Sigmoid colon (tissue), 6 donors: ENCODE measurements at regions not wholly inside any gene's neighbourhood (a gene's known extent, or its start where the extent isn't known, plus 50 kb on each side); places are given as distances from the start of the nearest gene placed in this dataset.

Experiments used
- DNase-seq: peaks from one replicate; pipeline ENCODE4 v3.0.0-alpha.2; 2019
- H3K27ac ChIP-seq, 4 donors: fragments of 200-600 bp; sonication (generic); one replicate each; pipeline ENCODE4 v1.5.1; 2016 to 2019; ENCODE audit warnings: mild to moderate bottlenecking in 1 of 4
- H3K27me3 ChIP-seq, 3 donors: fragments of 200-600 bp; sonication (generic); one replicate each; pipeline ENCODE4 v1.5.1; 2019; ENCODE audit warnings: mild to moderate bottlenecking in 1 of 3
- H3K36me3 ChIP-seq, 4 donors: fragments of 200-600 bp; sonication (generic); one replicate each; pipeline ENCODE4 v1.5.1; 2016 to 2019
- H3K4me1 ChIP-seq, 4 donors: fragments of 200-600 bp; sonication (generic); one replicate each; pipeline ENCODE4 v1.5.1; 2017 to 2019
- H3K4me3 ChIP-seq, 4 donors: fragments of 200-600 bp; sonication (generic); one replicate each; pipeline ENCODE4 v1.5.1; 2017 to 2019; ENCODE audit warnings: mild to moderate bottlenecking in 2 of 4, moderate library complexity in 1 of 4
- H3K9me3 ChIP-seq, 4 donors: fragments of 200-600 bp in 3 of 4; sonication (generic) in 3 of 4; one replicate each; pipeline versions ENCODE4 v1.5.1 to v1.6.1; 2013 to 2019
- EP300 ChIP-seq, 4 donors: sonication (generic); formaldehyde crosslinking; IDR thresholded peaks; one replicate each; pipeline ENCODE4 v1.6.1; 2017; ENCODE audit warnings: antibody characterized with exemption in 4 of 4
- POLR2A ChIP-seq, 2 donors: fragments of 450-650 bp; IDR thresholded peaks; one replicate each; pipeline ENCODE4 v1.6.1; 2016; ENCODE audit warnings: antibody characterized with exemption in 2 of 2, mild to moderate bottlenecking in 2 of 2, moderate library complexity in 2 of 2
- POLR2AphosphoS5 ChIP-seq, 4 donors: sonication (generic); formaldehyde crosslinking; IDR thresholded peaks; one replicate each; pipeline ENCODE4 v1.6.1; 2017; ENCODE audit warnings: antibody characterized with exemption in 4 of 4
- WGBS, 2 donors: extraction: QIAGEN DNeasy Blood & Tissue Kit; methylation state at CpG; one replicate each; pipeline ENCODE4 v1.1.7; 2013; 5-methylcytosine and 5-hydroxymethylcytosine counted together
- intact Hi-C: fragments of 100-400 bp; cut with DNase I; formaldehyde crosslinking; loops from one replicate; pipeline ENCODE4 v1.15.1; 2023
- TF ChIP-seq, protein P1 (sequence below), 4 experiments: fragments of 450-650 bp in 3 of 4; fragments of 200-600 bp in 1 of 4; IDR thresholded peaks; one replicate each; pipeline ENCODE4 v1.5.1; 2016 to 2019; ENCODE audit warnings: antibody characterized with exemption in 4 of 4, mild to moderate bottlenecking in 3 of 4, moderate library complexity in 2 of 4
- donor health status: healthy with polysubstance abuse.
- donor health status: healthy.

GRCh38 chr5:58043032-58043945 lies 416.6 kb downstream of the PLK2 start:
- TF ChIP-seq EP300 (IDR thresholded peaks at IDR 0.05) (no peak), POLR2A (IDR thresholded peaks at IDR 0.05) (no peak), POLR2AphosphoS5 (IDR thresholded peaks at IDR 0.05) (no peak)
- TF ChIP-seq, protein P1, sequence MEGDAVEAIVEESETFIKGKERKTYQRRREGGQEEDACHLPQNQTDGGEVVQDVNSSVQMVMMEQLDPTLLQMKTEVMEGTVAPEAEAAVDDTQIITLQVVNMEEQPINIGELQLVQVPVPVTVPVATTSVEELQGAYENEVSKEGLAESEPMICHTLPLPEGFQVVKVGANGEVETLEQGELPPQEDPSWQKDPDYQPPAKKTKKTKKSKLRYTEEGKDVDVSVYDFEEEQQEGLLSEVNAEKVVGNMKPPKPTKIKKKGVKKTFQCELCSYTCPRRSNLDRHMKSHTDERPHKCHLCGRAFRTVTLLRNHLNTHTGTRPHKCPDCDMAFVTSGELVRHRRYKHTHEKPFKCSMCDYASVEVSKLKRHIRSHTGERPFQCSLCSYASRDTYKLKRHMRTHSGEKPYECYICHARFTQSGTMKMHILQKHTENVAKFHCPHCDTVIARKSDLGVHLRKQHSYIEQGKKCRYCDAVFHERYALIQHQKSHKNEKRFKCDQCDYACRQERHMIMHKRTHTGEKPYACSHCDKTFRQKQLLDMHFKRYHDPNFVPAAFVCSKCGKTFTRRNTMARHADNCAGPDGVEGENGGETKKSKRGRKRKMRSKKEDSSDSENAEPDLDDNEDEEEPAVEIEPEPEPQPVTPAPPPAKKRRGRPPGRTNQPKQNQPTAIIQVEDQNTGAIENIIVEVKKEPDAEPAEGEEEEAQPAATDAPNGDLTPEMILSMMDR (IDR thresholded peaks at IDR 0.05) = no peak
- no peaks in the 10 kb centered on the region for H3K4me1 ChIP-seq
- 11 to 56% methylated on average over 2 of the region's 2 CpGs for WGBS, 2 donors
- intact Hi-C loops = no loop called here
- no peaks in the 10 kb centered on the region for H3K27me3 ChIP-seq
- no peak overlapping the region for H3K4me3 ChIP-seq
- DNase-seq = no peak
- no peak overlapping the region for H3K27ac ChIP-seq
- H3K9me3 ChIP-seq = no peaks in the 10 kb centered on the region
- no peaks in the 10 kb centered on the region for H3K36me3 ChIP-seq

DNA sequence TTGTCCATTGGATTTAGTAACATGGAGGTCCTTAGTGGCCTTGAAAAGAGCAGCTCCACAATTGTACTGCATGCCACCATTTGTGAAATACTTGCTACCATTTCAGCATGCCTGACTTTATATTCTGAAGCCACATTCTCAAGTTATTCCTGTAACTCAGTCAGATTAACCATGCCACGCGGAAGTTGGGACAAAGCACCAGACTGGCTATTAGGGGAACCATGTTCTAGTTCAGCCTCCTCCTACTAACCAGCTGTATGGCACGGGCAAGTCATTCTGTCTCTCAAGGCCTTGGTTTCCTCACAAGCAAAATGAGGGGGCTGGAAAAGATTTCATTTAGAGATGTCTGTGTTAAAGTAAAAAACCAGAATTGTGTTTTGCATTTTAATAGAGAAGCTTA lies 418.0 kb downstream of the PLK2 start:
- no peaks in the 10 kb centered on the region for H3K4me1 ChIP-seq
- no peaks in the 10 kb centered on the region for H3K9me3 ChIP-seq
- intact Hi-C loops = no loop called here
- no peaks in the 10 kb centered on the region for H3K27me3 ChIP-seq
- H3K27ac ChIP-seq = no peak overlapping the region
- TF ChIP-seq POLR2A (IDR thresholded peaks at IDR 0.05) (no peak), POLR2AphosphoS5 (IDR thresholded peaks at IDR 0.05) (no peak), EP300 (IDR thresholded peaks at IDR 0.05) (no peak)
- TF ChIP-seq, protein P1 (IDR thresholded peaks at IDR 0.05) = no peak
- no peaks in the 10 kb centered on the region for H3K36me3 ChIP-seq
- WGBS, 2 donors = 95 to 97% methylated on average over 3 of the region's 3 CpGs
- H3K4me3 ChIP-seq = no peak overlapping the region
- DNase-seq = no peak

GRCh38 chr5:58040846-58041245 lies 419.0 kb downstream of the PLK2 start:
- intact Hi-C loops = no loop called here
- no peak overlapping the region for H3K27ac ChIP-seq
- WGBS, 2 donors = 0% methylated on average over 1 of the region's 1 CpG
- H3K4me1 ChIP-seq = no peaks in the 10 kb centered on the region
- no peak for DNase-seq
- no peaks in the 10 kb centered on the region for H3K27me3 ChIP-seq
- no peaks in the 10 kb centered on the region for H3K36me3 ChIP-seq
- H3K4me3 ChIP-seq = no peak overlapping the region
- TF ChIP-seq, protein P1 (IDR thresholded peaks at IDR 0.05) = no peak
- TF ChIP-seq EP300 (IDR thresholded peaks at IDR 0.05) (no peak), POLR2A (IDR thresholded peaks at IDR 0.05) (no peak), POLR2AphosphoS5 (IDR thresholded peaks at IDR 0.05) (no peak)
- no peaks in the 10 kb centered on the region for H3K9me3 ChIP-seq

- no peaks in the 10 kb centered on the region for H3K4me1 ChIP-seq
- intact Hi-C loops = no loop called here
- 45 to 47% methylated on average over 2 of the region's 2 CpGs for WGBS, 2 donors
- no peak overlapping the region for H3K27ac ChIP-seq
- no peaks in the 10 kb centered on the region for H3K27me3 ChIP-seq
- no peak overlapping the region for H3K4me3 ChIP-seq
- TF ChIP-seq EP300 (IDR thresholded peaks at IDR 0.05) (no peak), POLR2AphosphoS5 (IDR thresholded peaks at IDR 0.05) (no peak), POLR2A (IDR thresholded peaks at IDR 0.05) (no peak)
- TF ChIP-seq, protein P1 (IDR thresholded peaks at IDR 0.05) = no peak
- H3K9me3 ChIP-seq = no peaks in the 10 kb centered on the region
- no peaks in the 10 kb centered on the region for H3K36me3 ChIP-seq
- no peak for DNase-seq
These were observed 419.8 kb downstream of the PLK2 start for GRCh38 chr5:58040044-58040443.
